Limb (tissue), 2 donors: ENCODE measurements at regions not wholly inside any gene's neighbourhood (a gene's known extent, or its start where the extent isn't known, plus 50 kb on each side); places are given as distances from the start of the nearest gene placed in this dataset.
A peak's percentile ranks its signal among the peaks of the same experiment; 100 is the strongest.

ENCODE experiments used
- DNase-seq, 2 donors: peaks; one replicate each; pipeline ENCODE4 v3.0.0-alpha.2; 2016; ENCODE audit errors: extremely low spot score in 2 of 2

- DNase-seq, result no peak
Measured at GRCh38 chr12:4026020-4026358, 152.8 kb upstream of the PARP11 start.

- DNase-seq, result no peak
Measured at GRCh38 chr12:4025181-4026019, 152.2 kb upstream of the PARP11 start.

- DNase-seq, result no peak
Measured at GRCh38 chr12:4024701-4025100, 151.5 kb upstream of the PARP11 start.

- DNase-seq, result no peak
Measured at GRCh38 chr12:4015225-4016091, 142.3 kb upstream of the PARP11 start.

GRCh38 chr12:4014858-4015224, 141.6 kb upstream of the PARP11 start:
- DNase-seq, result no peak

GRCh38 chr12:4014444-4014843, 141.2 kb upstream of the PARP11 start:
- DNase-seq, result no peak

- DNase-seq, result no peak
Measured at GRCh38 chr12:4012977-4013968, 140.1 kb upstream of the PARP11 start.

GRCh38 chr12:4012073-4012472, 138.9 kb upstream of the PARP11 start:
- no peak for DNase-seq

GRCh38 chr12:4011597-4011996, 138.4 kb upstream of the PARP11 start:
- no peak for DNase-seq

- DNase-seq, result no peak
Measured at GRCh38 chr12:4009979-4010704, 136.9 kb upstream of the PARP11 start.

GRCh38 chr12:4006743-4007142, 133.5 kb upstream of the PARP11 start:
- DNase-seq, result no peak

- DNase-seq, result no peak
Measured at GRCh38 chr12:4005851-4006430, 132.7 kb upstream of the PARP11 start.

- DNase-seq, result no peak
Measured at GRCh38 chr12:4003576-4003975, 130.4 kb upstream of the PARP11 start.

GRCh38 chr12:4002601-4003000, 129.4 kb upstream of the PARP11 start:
- no peak for DNase-seq

GRCh38 chr12:4001841-4002240, 128.6 kb upstream of the PARP11 start:
- DNase-seq, result no peak

- DNase-seq, result no peak
Measured at GRCh38 chr12:4001031-4001430, 127.8 kb upstream of the PARP11 start.

GRCh38 chr12:3999904-4000303, 126.7 kb upstream of the PARP11 start:
- DNase-seq, result no peak

GRCh38 chr12:3998968-3999792, 126.0 kb upstream of the PARP11 start:
- peak; percentile 32 to 46 for DNase-seq

GRCh38 chr12:3998397-3998796, 125.2 kb upstream of the PARP11 start:
- no peak for DNase-seq

GRCh38 chr12:3996322-3996721, 123.1 kb upstream of the PARP11 start:
- DNase-seq, result no peak
